SK-N-SH (cell line): ENCODE measurements at regions not wholly inside any gene's neighbourhood (a gene's known extent, or its start where the extent isn't known, plus 50 kb on each side); places are given as distances from the start of the nearest gene placed in this dataset.

Source experiments
- CTCF ChIA-PET: fragments of 300-600, 350-600 bp; formaldehyde crosslinking; extraction: SDS; loops from one replicate; lab custom pipeline; 2021; lab: Yijun Ruan, JAX
- POLR2A ChIA-PET: fragments of 350-600 bp; sonication (Branson Sonifier 250); formaldehyde crosslinking; extraction: SDS; loops from one replicate; lab custom pipeline; 2020; ENCODE audit warnings: antibody characterized with exemption, inconsistent platforms; lab: Yijun Ruan, JAX
- DNase-seq: peaks from one replicate; pipeline ENCODE4 v3.0.0; 2012
- H2AFZ ChIP-seq: fragments of 200-600 bp; sonication (generic); 2 replicates; pipeline ENCODE4 v1.8.1; 2016; ENCODE audit warnings: antibody characterized with exemption, mild to moderate bottlenecking, low read depth
- H3F3A ChIP-seq: fragments of 200-600 bp; sonication (generic); replicated peaks from 2 replicates; pipeline ENCODE3; 2016; ENCODE audit warnings: antibody characterized with exemption, mild to moderate bottlenecking; ENCODE audit not compliant: insufficient read depth
- H3K27ac ChIP-seq, 2 experiments: fragments of 200-500 bp in 1 of 2; fragments of 200-600 bp in 1 of 2; sonication (Bioruptor generic) in 1 of 2; sonication (generic), shearing (Covaris generic) in 1 of 2; 2 replicates each; pipeline versions ENCODE4 v1.5.1 to v1.6.1; 2014 to 2016; ENCODE audit warnings: low read depth in 2 of 2, inconsistent platforms in 1 of 2, low read length in 1 of 2, mild to moderate bottlenecking in 1 of 2, mixed read lengths in 1 of 2
- H3K27me3 ChIP-seq: fragments of 200-600 bp; sonication (generic), shearing (Covaris generic); 2 replicates; pipeline ENCODE4 v1.6.1; 2016; ENCODE audit warnings: mixed run types; ENCODE audit not compliant: insufficient read depth
- H3K36me3 ChIP-seq, 2 experiments: fragments of 200-500 bp in 1 of 2; fragments of 200-600 bp in 1 of 2; sonication (Bioruptor generic) in 1 of 2; sonication (generic) in 1 of 2; replicated peaks in 1 of 2; 2 replicates each; pipeline versions ENCODE3 to v1.5.1; 2014 to 2016; ENCODE audit warnings: low read length in 1 of 2, mild to moderate bottlenecking in 1 of 2; ENCODE audit not compliant: insufficient read depth in 2 of 2, control insufficient read depth in 1 of 2
- H3K4me1 ChIP-seq, 2 experiments: fragments of 200-500 bp in 1 of 2; fragments of 200-600 bp in 1 of 2; sonication (Bioruptor generic) in 1 of 2; sonication (generic), shearing (Covaris generic) in 1 of 2; 2 replicates each; pipeline versions ENCODE4 v1.5.1 to v1.6.1; 2014 to 2016; ENCODE audit warnings: low read depth in 1 of 2, low read length in 1 of 2, mixed run types in 1 of 2; ENCODE audit not compliant: insufficient read depth in 2 of 2, control insufficient read depth in 1 of 2
- H3K4me2 ChIP-seq: fragments of 200-600 bp; sonication (generic), shearing (Covaris generic); 2 replicates; pipeline ENCODE4 v1.6.1; 2017; ENCODE audit warnings: mixed run types
- H3K4me3 ChIP-seq, 2 experiments: fragments of 200-500 bp in 1 of 2; fragments of 200-600 bp in 1 of 2; sonication (Bioruptor generic) in 1 of 2; sonication (generic), shearing (Covaris generic) in 1 of 2; 2 replicates each; pipeline versions ENCODE4 v1.5.1 to v1.8.1; 2014 to 2016; ENCODE audit warnings: low read depth in 2 of 2, inconsistent platforms in 1 of 2, low read length in 1 of 2, mild to moderate bottlenecking in 1 of 2, mixed read lengths in 1 of 2, moderate library complexity in 1 of 2
- H3K79me2 ChIP-seq: fragments of 200-600 bp; sonication (generic); 2 replicates; pipeline ENCODE4 v1.8.1; 2017; ENCODE audit warnings: mild to moderate bottlenecking; ENCODE audit not compliant: insufficient read depth
- H3K9ac ChIP-seq: fragments of 200-600 bp; sonication (generic); 2 replicates; pipeline ENCODE4 v1.6.1; 2017; ENCODE audit warnings: mixed run types
- H3K9me2 ChIP-seq: fragments of 200-600 bp; sonication (generic); 2 replicates; pipeline ENCODE4 v1.6.1; 2017; ENCODE audit warnings: mixed run types
- H3K9me3 ChIP-seq: fragments of 200-600 bp; sonication (generic); 2 replicates; pipeline ENCODE4 v1.6.1; 2017; ENCODE audit warnings: mixed run types, mild to moderate bottlenecking, moderate library complexity
- H4K20me1 ChIP-seq: fragments of 200-600 bp; sonication (generic); 2 replicates; pipeline ENCODE4 v1.6.1; 2017; ENCODE audit warnings: mild to moderate bottlenecking, mixed run types; ENCODE audit not compliant: insufficient read depth
- GABPA ChIP-seq: IDR thresholded peaks from 2 replicates; pipeline ENCODE4 v1.4.0; 2012; ENCODE audit warnings: low read depth, mild to moderate bottlenecking
- MXI1 ChIP-seq: IDR thresholded peaks from 2 replicates; pipeline ENCODE4 v1.6.1; 2012; ENCODE audit warnings: mild to moderate bottlenecking, low read depth, low read length, improper control_type of control experiment
- POLR2AphosphoS5 ChIP-seq: IDR thresholded peaks from 2 replicates; pipeline ENCODE4 v1.6.1; 2012; ENCODE audit warnings: low read depth, low read length
- RCOR1 ChIP-seq: fragments of 150-350 bp; IDR thresholded peaks from 2 replicates; pipeline ENCODE4 v1.6.1; 2017; ENCODE audit warnings: antibody characterized with exemption, low read length
- WGBS: methylation state at CpG from one replicate; pipeline ENCODE4 v1.1.6; 2017; ENCODE audit warnings: low lambda C conversion rate; 5-methylcytosine and 5-hydroxymethylcytosine counted together
- TF ChIP-seq, protein P1 (sequence below): fragments of 150-350 bp; IDR thresholded peaks from 2 replicates; pipeline ENCODE4 v1.6.1; 2016; ENCODE audit warnings: mild to moderate bottlenecking, low read depth, low read length
- TF ChIP-seq, protein P2 (sequence below): fragments of 150-350 bp; IDR thresholded peaks from 2 replicates; pipeline ENCODE4 v1.6.1; 2017; ENCODE audit warnings: antibody characterized with exemption, low read length, low read depth, borderline replicate concordance

DNA sequence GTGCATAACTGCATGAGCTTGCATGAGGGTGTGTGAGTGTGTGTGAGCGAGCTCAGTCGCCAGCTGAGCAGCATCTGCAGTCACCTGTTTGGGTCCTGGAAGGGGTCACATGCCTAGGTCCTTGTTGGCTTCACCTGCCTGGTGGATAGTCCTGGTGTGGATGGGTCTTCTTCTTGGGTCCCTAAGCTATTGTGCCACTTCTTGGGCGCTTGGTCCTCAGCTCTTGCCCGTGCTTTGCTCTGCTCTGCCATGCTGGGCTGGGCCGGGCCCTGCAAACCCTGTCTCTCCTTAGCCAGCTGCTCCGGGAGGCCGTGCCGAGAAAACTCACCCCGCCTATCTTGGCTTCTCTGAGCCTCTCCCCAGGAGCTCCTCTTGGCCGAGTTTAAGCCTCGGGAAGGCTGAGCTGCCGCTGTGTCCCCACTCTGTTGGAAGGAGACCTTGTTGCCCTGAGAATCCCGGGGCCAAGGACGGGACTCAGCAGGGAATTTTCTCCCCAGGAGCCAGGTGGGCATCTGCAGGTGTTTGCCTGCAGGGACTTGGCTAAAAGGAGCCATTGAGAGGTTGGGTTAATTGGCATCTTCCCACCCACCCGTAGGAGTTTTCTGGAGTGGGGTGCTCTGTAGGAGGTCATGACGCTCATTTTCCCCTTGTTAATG, 300.8 kb downstream of the NDUFA10 start:
- Histone ChIP-seq H3K27ac (no peak overlapping the region), H3K36me3 (no peaks in the 10 kb centered on the region), H2AFZ (no peak overlapping the region), H3K9ac (no peak overlapping the region), H3K4me2 (no peak overlapping the region), H3K9me3 (no peaks in the 10 kb centered on the region), H3K4me3 (no peak overlapping the region), H3K4me1 (peaks cover 0 to 37% of the 10 kb centered on the region in 2 experiments; a peak in 1 of 4 replicates), H3K9me2 (no peaks in the 10 kb centered on the region), H3K27me3 (no peaks in the 10 kb centered on the region), H4K20me1 (no peaks in the 10 kb centered on the region), H3K79me2 (no peaks in the 10 kb centered on the region), H3F3A (no peaks in the 10 kb centered on the region)
- CTCF ChIA-PET: no interaction called here
- TF ChIP-seq RCOR1: no peak
- TF ChIP-seq, protein P1, sequence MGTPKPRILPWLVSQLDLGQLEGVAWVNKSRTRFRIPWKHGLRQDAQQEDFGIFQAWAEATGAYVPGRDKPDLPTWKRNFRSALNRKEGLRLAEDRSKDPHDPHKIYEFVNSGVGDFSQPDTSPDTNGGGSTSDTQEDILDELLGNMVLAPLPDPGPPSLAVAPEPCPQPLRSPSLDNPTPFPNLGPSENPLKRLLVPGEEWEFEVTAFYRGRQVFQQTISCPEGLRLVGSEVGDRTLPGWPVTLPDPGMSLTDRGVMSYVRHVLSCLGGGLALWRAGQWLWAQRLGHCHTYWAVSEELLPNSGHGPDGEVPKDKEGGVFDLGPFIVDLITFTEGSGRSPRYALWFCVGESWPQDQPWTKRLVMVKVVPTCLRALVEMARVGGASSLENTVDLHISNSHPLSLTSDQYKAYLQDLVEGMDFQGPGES: no peak
- WGBS: 50% methylated on average over 8 of the region's 16 CpGs
- POLR2A ChIA-PET: no interaction called here
- DNase-seq: no peak

DNA sequence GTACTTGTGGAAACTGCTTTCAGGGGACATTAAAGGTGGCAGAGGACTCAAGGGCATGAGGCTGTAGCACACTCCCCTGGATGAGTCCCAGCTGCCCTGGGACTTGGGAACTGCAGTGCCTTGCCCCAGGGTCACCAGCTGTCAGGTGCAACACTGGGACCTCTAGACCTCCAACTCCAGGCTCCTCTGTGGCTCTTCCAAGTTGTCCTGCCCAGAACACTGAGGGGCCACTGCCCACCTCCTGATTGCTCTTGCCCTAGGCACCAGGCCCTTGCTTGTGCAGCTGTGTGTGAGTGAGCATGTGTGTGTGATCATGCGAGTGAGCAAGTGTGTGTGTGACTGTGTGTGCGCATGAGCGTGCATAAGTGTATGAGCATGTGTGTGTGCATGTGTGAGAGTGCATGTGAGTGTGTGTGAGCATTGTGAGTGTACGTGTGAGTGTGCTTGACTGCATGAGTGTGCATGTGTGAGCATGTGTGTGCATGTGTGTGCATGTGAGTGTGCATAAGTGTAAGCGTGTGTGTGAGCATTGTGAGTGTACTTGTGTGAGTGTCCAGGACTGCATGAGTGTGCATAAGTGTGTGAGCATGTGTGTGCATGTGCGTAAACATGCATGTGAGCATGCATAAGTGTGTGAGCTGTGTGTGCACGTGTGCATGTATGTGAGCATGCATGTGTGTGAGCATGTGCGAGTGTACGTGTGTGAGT, 301.5 kb downstream of the NDUFA10 start:
- Histone ChIP-seq H3K9ac (no peak overlapping the region), H3K9me3 (no peaks in the 10 kb centered on the region), H3K9me2 (no peaks in the 10 kb centered on the region), H3F3A (no peaks in the 10 kb centered on the region), H3K27ac (no peak overlapping the region), H2AFZ (no peak overlapping the region), H3K4me1 (peaks cover 0 to 41% of the 10 kb centered on the region in 2 experiments; a peak in 1 of 4 replicates), H4K20me1 (no peaks in the 10 kb centered on the region), H3K36me3 (no peaks in the 10 kb centered on the region), H3K27me3 (no peaks in the 10 kb centered on the region), H3K4me2 (no peak overlapping the region), H3K4me3 (no peak overlapping the region), H3K79me2 (no peaks in the 10 kb centered on the region)
- ChIA-PET CTCF (no interaction called here), POLR2A (no interaction called here)
- no peak for DNase-seq
- TF ChIP-seq, protein P2, sequence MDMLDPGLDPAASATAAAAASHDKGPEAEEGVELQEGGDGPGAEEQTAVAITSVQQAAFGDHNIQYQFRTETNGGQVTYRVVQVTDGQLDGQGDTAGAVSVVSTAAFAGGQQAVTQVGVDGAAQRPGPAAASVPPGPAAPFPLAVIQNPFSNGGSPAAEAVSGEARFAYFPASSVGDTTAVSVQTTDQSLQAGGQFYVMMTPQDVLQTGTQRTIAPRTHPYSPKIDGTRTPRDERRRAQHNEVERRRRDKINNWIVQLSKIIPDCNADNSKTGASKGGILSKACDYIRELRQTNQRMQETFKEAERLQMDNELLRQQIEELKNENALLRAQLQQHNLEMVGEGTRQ: no peak
- TF ChIP-seq, protein P1: no peak
- no peak for TF ChIP-seq GABPA
- no peak for TF ChIP-seq MXI1
- TF ChIP-seq POLR2AphosphoS5: no peak
- WGBS: 64% methylated on average over 9 of the region's 9 CpGs
